B cell (primary cell): ENCODE measurements at regions not wholly inside any gene's neighbourhood (a gene's known extent, or its start where the extent isn't known, plus 50 kb on each side); places are given as distances from the start of the nearest gene placed in this dataset.

Source experiments
- ATAC-seq: fragments of 200-7000 bp; cut with Tn5 transposase; one replicate; pipeline ENCODE4 v1.10.0; 2021; ENCODE audit warnings: low read depth, mild to moderate bottlenecking, moderate number of reproducible peaks, moderate library complexity
- CTCF ChIA-PET: fragments of 350-600 bp; sonication (Branson Sonifier 250); formaldehyde crosslinking; loops from one replicate; lab custom pipeline; 2021; ENCODE audit warnings: antibody characterized with exemption, inconsistent platforms; lab: Charles Lee
- POLR2A ChIA-PET: fragments of 350-600 bp; sonication (Branson Sonifier 250); formaldehyde crosslinking; loops from one replicate; lab custom pipeline; 2021; ENCODE audit warnings: antibody characterized with exemption; lab: Charles Lee
- DNase-seq: peaks from one replicate; pipeline ENCODE4 v3.0.0; 2013
- H2AFZ ChIP-seq: 2 replicates; pipeline ENCODE4 v1.6.1; 2012; ENCODE audit warnings: mild to moderate bottlenecking, low read depth, low read length; ENCODE audit not compliant: insufficient read depth, poor library complexity, severe bottlenecking
- H3K27ac ChIP-seq, 2 donors: 1 replicate in 1 of 2; 2 replicates in 1 of 2; pipeline ENCODE4 v1.5.1; 2012 to 2013; ENCODE audit warnings: low read length in 2 of 2, mild to moderate bottlenecking in 2 of 2, moderate library complexity in 1 of 2
- H3K27me3 ChIP-seq, 4 experiments: fragments of 200-600 bp in 1 of 4; sonication (generic) in 1 of 4; replicated peaks in 1 of 4; 1 replicate in 2 of 4; 2 replicates in 2 of 4; pipeline versions ENCODE4 v1.6.1 to v1.7.0; 2013 to 2016; ENCODE audit warnings: low read length in 3 of 4, mild to moderate bottlenecking in 2 of 4, mixed read lengths in 1 of 4, moderate library complexity in 1 of 4; ENCODE audit not compliant: insufficient read depth in 4 of 4, control insufficient read depth in 3 of 4; ENCODE audit errors: control extremely low read depth in 1 of 4
- H3K36me3 ChIP-seq, 2 experiments: replicated peaks in 1 of 2; 1 replicate in 1 of 2; 2 replicates in 1 of 2; pipeline versions ENCODE4 v1.6.1 to v1.7.1; 2013; ENCODE audit warnings: low read length in 1 of 2; ENCODE audit not compliant: insufficient read depth in 2 of 2, control insufficient read depth in 1 of 2; ENCODE audit errors: control extremely low read depth in 1 of 2, extremely low read depth in 1 of 2
- H3K4me1 ChIP-seq, 2 donors: fragments of 200-600 bp in 1 of 2; sonication (generic) in 1 of 2; 1 replicate in 1 of 2; 2 replicates in 1 of 2; pipeline versions ENCODE4 v1.5.1 to v1.6.1; 2013 to 2017; ENCODE audit warnings: low read length in 2 of 2; ENCODE audit not compliant: control insufficient read depth in 2 of 2, insufficient read depth in 2 of 2
- H3K4me2 ChIP-seq: replicated peaks from 2 replicates; pipeline ENCODE3; 2012; ENCODE audit warnings: mild to moderate bottlenecking, low read depth, low read length; ENCODE audit not compliant: poor library complexity, severe bottlenecking
- H3K4me3 ChIP-seq, 5 experiments: fragments of 200-600 bp in 1 of 5; sonication (generic) in 1 of 5; 1 replicate in 3 of 5; 2 replicates in 2 of 5; pipeline versions ENCODE4 v1.5.1 to v1.7.0; 2011 to 2016; ENCODE audit warnings: low read length in 4 of 5, mild to moderate bottlenecking in 4 of 5, low read depth in 2 of 5, control low read depth in 1 of 5, moderate library complexity in 1 of 5; ENCODE audit not compliant: insufficient read depth in 1 of 5; ENCODE audit errors: control extremely low read depth in 1 of 5, extremely low read depth in 1 of 5
- H3K79me2 ChIP-seq: fragments of 200-600 bp; sonication (generic); one replicate; pipeline ENCODE4 v1.6.0; 2016; ENCODE audit warnings: low read length; ENCODE audit not compliant: control insufficient read depth, insufficient read depth
- H3K9ac ChIP-seq: fragments of 200-600 bp; sonication (generic); 2 replicates; pipeline ENCODE4 v1.6.1; 2017; ENCODE audit warnings: mild to moderate bottlenecking, low read length, moderate library complexity
- H3K9me3 ChIP-seq, 3 donors: one replicate each; pipeline versions ENCODE4 v1.6.1 to v1.7.1; 2013; ENCODE audit warnings: low read length in 2 of 3; ENCODE audit not compliant: control insufficient read depth in 2 of 3, insufficient read depth in 1 of 3; ENCODE audit errors: control extremely low read depth in 1 of 3
- H4K20me1 ChIP-seq: 2 replicates; pipeline ENCODE4 v1.6.0; 2012; ENCODE audit warnings: mild to moderate bottlenecking, low read length; ENCODE audit not compliant: insufficient read depth, control insufficient read depth, poor library complexity, severe bottlenecking
- H3K27ac Mint-ChIP-seq: one replicate; pipeline ENCODE4 v1.8.0; 2021; ENCODE audit warnings: mixed read lengths
- H3K27me3 Mint-ChIP-seq: one replicate; pipeline ENCODE4 v1.8.0; 2021; ENCODE audit warnings: mixed read lengths
- H3K4me1 Mint-ChIP-seq: one replicate; pipeline ENCODE4 v1.8.0; 2021; ENCODE audit warnings: mixed read lengths
- H3K4me3 Mint-ChIP-seq: one replicate; pipeline ENCODE4 v1.8.0; 2021; ENCODE audit warnings: mixed read lengths
- H3K9me3 Mint-ChIP-seq: one replicate; pipeline ENCODE4 v1.8.0; 2022; ENCODE audit warnings: mixed read lengths; ENCODE audit not compliant: insufficient read depth
- CTCF ChIP-seq: fragments of 200-600 bp; IDR thresholded peaks from one replicate; pipeline ENCODE4 v1.8.0; 2022; ENCODE audit warnings: antibody characterized with exemption, mild to moderate bottlenecking
- EZH2 ChIP-seq: IDR thresholded peaks from 2 replicates; pipeline ENCODE4 v1.6.1; 2012; ENCODE audit warnings: borderline replicate concordance, low read depth, mild to moderate bottlenecking, moderate library complexity, low read length; ENCODE audit not compliant: insufficient read depth, poor library complexity, severe bottlenecking
- WGBS: methylation state at CpG from one replicate; pipeline ENCODE4 v1.1.5; 2013; ENCODE audit warnings: missing lambda C conversion rate; ENCODE audit not compliant: insufficient coverage; 5-methylcytosine and 5-hydroxymethylcytosine counted together
- intact Hi-C: fragments of 100-400 bp; cut with micrococcal nuclease; formaldehyde crosslinking; loops from one replicate; pipeline ENCODE4 v1.10.0; 2022

GRCh38 chr12:94874518-94875302 lies 128.8 kb downstream of the NDUFA12 start:
- no peaks in the 10 kb centered on the region for H3K36me3 ChIP-seq
- H3K4me3 Mint-ChIP-seq, result peak overlapping the region; percentile 88
- H3K27me3 ChIP-seq, result peaks cover 0 to 51% (median 18%) of the 10 kb centered on the region in 4 experiments
- no peaks in the 10 kb centered on the region for H3K79me2 ChIP-seq
- H3K27me3 Mint-ChIP-seq, result peaks cover 43% of the 10 kb centered on the region
- H3K4me1 ChIP-seq, result peaks cover 33 to 37% of the 10 kb centered on the region in 2 donors
- no peak overlapping the region for H3K27ac ChIP-seq
- DNase-seq, result peak; percentile 18
- H3K27ac Mint-ChIP-seq, result no peak overlapping the region
- peak overlapping the region; percentile 97 for H3K4me2 ChIP-seq
- ChIA-PET POLR2A (interaction anchor here (0.6 to 1.0 kb wide), 2 partner anchors 54 to 122 kb away, joined by 3 to 7 read pairs; no protein-coding TSS in a partner anchor), CTCF (interaction anchor here (0.6 to 6.8 kb wide), 41 partner anchors 9 to 740 kb away, joined by 3 to 108 read pairs (median 4); no protein-coding TSS in a partner anchor)
- no peak for ATAC-seq
- TF ChIP-seq EZH2, result peak; percentile 25
- no peak for TF ChIP-seq CTCF
- intact Hi-C loops, result loop anchor here (1.0 to 10.0 kb wide), 7 partner anchors 42 to 727 kb away; partner anchors contain the start of genes FGD6, PLXNC1 and VEZT
- no peaks in the 10 kb centered on the region for H3K9me3 Mint-ChIP-seq
- peak overlapping the region; percentile 70 for H3K9ac ChIP-seq
- H3K4me1 Mint-ChIP-seq, result peaks cover 40% of the 10 kb centered on the region
- no peaks in the 10 kb centered on the region for H4K20me1 ChIP-seq
- H3K4me3 ChIP-seq, result peak overlapping the region in 3 of 5 experiments; percentile 54 to 70 (median 65)
- H2AFZ ChIP-seq, result peak overlapping the region; percentile 85
- peaks cover 0 to 2% (median 0%) of the 10 kb centered on the region in 3 donors for H3K9me3 ChIP-seq
- WGBS, result 41% methylated on average over 15 of the region's 20 CpGs
